SK-N-SH treated with all-trans-retinoic acid at 6 μM for 48 hours (cell line): ENCODE measurements at regions not wholly inside any gene's neighbourhood (a gene's known extent, or its start where the extent isn't known, plus 50 kb on each side); places are given as distances from the start of the nearest gene placed in this dataset.

Experiments
- ATAC-seq: fragments of 200-7000 bp; cut with Tn5 transposase; 3 replicates; pipeline ENCODE4 v1.9.1; 2020; ENCODE audit warnings: mild to moderate bottlenecking, moderate library complexity
- ARNTL ChIP-seq: fragments of 450-650 bp; formaldehyde crosslinking; IDR thresholded peaks from 2 replicates; pipeline ENCODE4 v1.5.0; 2020; ENCODE audit warnings: low read depth, mild to moderate bottlenecking, moderate library complexity, borderline replicate concordance
- BACH2 ChIP-seq: fragments of 250-450 bp; sonication (Bioruptor Pico); IDR thresholded peaks from 2 replicates; pipeline ENCODE4 v1.9.0; 2021; ENCODE audit warnings: mild to moderate bottlenecking, borderline replicate concordance
- CREB5 ChIP-seq: fragments of 250-450 bp; sonication (Bioruptor Pico); IDR thresholded peaks from 2 replicates; pipeline ENCODE4 v1.5.1; 2020; ENCODE audit warnings: low read depth, mild to moderate bottlenecking, moderate library complexity
- CSDC2 ChIP-seq: fragments of 250-450 bp; sonication (Bioruptor Pico); IDR thresholded peaks from 2 replicates; pipeline ENCODE4 v1.5.0; 2020; ENCODE audit warnings: mild to moderate bottlenecking, moderate library complexity
- CSRNP3 ChIP-seq: fragments of 250-450 bp; sonication (Bioruptor Pico); IDR thresholded peaks from 2 replicates; pipeline ENCODE4 v1.5.1; 2021; ENCODE audit warnings: mild to moderate bottlenecking, moderate library complexity
- ESRRG ChIP-seq: fragments of 250-450 bp; sonication (Bioruptor Pico); IDR thresholded peaks from 2 replicates; pipeline ENCODE4 v1.6.1; 2021; ENCODE audit warnings: mild to moderate bottlenecking
- GLIS3 ChIP-seq: fragments of 250-450 bp; sonication (Bioruptor Pico); IDR thresholded peaks from 2 replicates; pipeline ENCODE4 v1.5.0; 2020; ENCODE audit warnings: mild to moderate bottlenecking, moderate library complexity
- ISL1 ChIP-seq: fragments of 250-450 bp; sonication (Bioruptor Pico); IDR thresholded peaks from 2 replicates; pipeline ENCODE4 v2.1.2; 2022; ENCODE audit warnings: mild to moderate bottlenecking, moderate library complexity
- OSR1 ChIP-seq: fragments of 250-450 bp; sonication (Bioruptor Pico); IDR thresholded peaks from 2 replicates; pipeline ENCODE4 v1.8.0; 2022; ENCODE audit warnings: moderate library complexity, mild to moderate bottlenecking, inconsistent platforms
- PATZ1 ChIP-seq: fragments of 250-450 bp; sonication (Bioruptor Pico); IDR thresholded peaks from 2 replicates; pipeline ENCODE4 v1.8.0; 2020; ENCODE audit warnings: mild to moderate bottlenecking, moderate library complexity, borderline replicate concordance
- POU6F1 ChIP-seq: fragments of 250-450 bp; sonication (Bioruptor Pico); IDR thresholded peaks from 2 replicates; pipeline ENCODE4 v1.8.0; 2021; ENCODE audit warnings: low read depth, mild to moderate bottlenecking, moderate library complexity, borderline replicate concordance
- PPARA ChIP-seq: fragments of 250-450 bp; sonication (Bioruptor Pico); IDR thresholded peaks from 2 replicates; pipeline ENCODE4 v1.5.0; 2020; ENCODE audit warnings: mild to moderate bottlenecking, borderline replicate concordance
- SNAI2 ChIP-seq: fragments of 250-450 bp; sonication (Bioruptor Pico); IDR thresholded peaks from 2 replicates; pipeline ENCODE4 v1.5.0; 2020; ENCODE audit warnings: mild to moderate bottlenecking, moderate library complexity
- TOX ChIP-seq: fragments of 250-450 bp; sonication (Bioruptor Pico); IDR thresholded peaks from 2 replicates; pipeline ENCODE4 v1.8.0; 2021; ENCODE audit warnings: mild to moderate bottlenecking, moderate library complexity, borderline replicate concordance
- ZFP3 ChIP-seq: fragments of 250-450 bp; sonication (Bioruptor Pico); IDR thresholded peaks from 2 replicates; pipeline ENCODE4 v1.5.0; 2020; ENCODE audit warnings: mild to moderate bottlenecking, moderate library complexity
- ZFP30 ChIP-seq: fragments of 450-650 bp; formaldehyde crosslinking; IDR thresholded peaks from 2 replicates; pipeline ENCODE4 v1.5.0; 2022; ENCODE audit warnings: mild to moderate bottlenecking, moderate library complexity
- ZNF565 ChIP-seq: fragments of 450-650 bp; formaldehyde crosslinking; conservative IDR thresholded peaks from 2 replicates; pipeline ENCODE4 v1.5.0; 2020; ENCODE audit warnings: low read depth, mild to moderate bottlenecking, moderate library complexity
- ZNF70 ChIP-seq: fragments of 450-650 bp; formaldehyde crosslinking; IDR thresholded peaks from 2 replicates; pipeline ENCODE4 v1.5.0; 2020; ENCODE audit warnings: mild to moderate bottlenecking, moderate library complexity
- ZNF8 ChIP-seq: fragments of 450-650 bp; formaldehyde crosslinking; IDR thresholded peaks from 2 replicates; pipeline ENCODE4 v1.5.0; 2020; ENCODE audit warnings: mild to moderate bottlenecking, moderate library complexity

DNA sequence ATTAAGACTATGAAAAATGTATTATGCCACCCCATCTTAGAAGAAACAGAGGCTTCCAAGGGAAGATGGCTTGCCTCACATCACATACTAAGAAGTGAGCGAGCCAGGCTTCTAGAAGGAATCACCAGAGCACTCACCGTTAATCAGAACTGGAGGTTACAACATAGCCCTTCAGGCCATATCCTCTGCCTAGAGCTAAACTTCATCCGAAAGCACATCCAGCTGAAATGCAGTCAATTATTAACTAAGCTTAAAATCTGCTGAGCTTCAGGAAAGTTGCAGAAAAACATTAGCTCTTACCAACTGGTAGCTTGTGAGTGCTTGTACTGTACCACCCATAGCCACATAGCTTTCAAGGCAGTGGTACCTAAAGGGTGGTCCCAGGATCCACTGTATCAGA, 483.2 kb downstream of the TBL1XR1 start:
- TF ChIP-seq ZFP30 (no peak), PPARA (CRISPR knock-in tag) (no peak), CREB5 (CRISPR knock-in tag) (no peak), BACH2 (CRISPR knock-in tag) (no peak), ZNF8 (CRISPR knock-in tag) (no peak), GLIS3 (no peak), OSR1 (no peak), ESRRG (CRISPR knock-in tag) (no peak), SNAI2 (CRISPR knock-in tag) (no peak), ZFP3 (CRISPR knock-in tag) (no peak), CSDC2 (CRISPR knock-in tag) (no peak), ISL1 (CRISPR knock-in tag) (no peak), ZNF565 (CRISPR knock-in tag) (no peak), TOX (CRISPR knock-in tag) (no peak), ZNF70 (CRISPR knock-in tag) (no peak), CSRNP3 (CRISPR knock-in tag) (no peak)
- no peak for ATAC-seq

- ATAC-seq = no peak
- TF ChIP-seq ISL1 (CRISPR knock-in tag) (no peak), ZFP3 (CRISPR knock-in tag) (no peak), PATZ1 (CRISPR knock-in tag) (no peak), ZFP30 (no peak), OSR1 (no peak), BACH2 (CRISPR knock-in tag) (no peak), PPARA (CRISPR knock-in tag) (no peak), CREB5 (CRISPR knock-in tag) (no peak), ARNTL (CRISPR knock-in tag) (no peak), POU6F1 (CRISPR knock-in tag) (no peak), CSRNP3 (CRISPR knock-in tag) (no peak), ZNF8 (CRISPR knock-in tag) (no peak), ZNF70 (CRISPR knock-in tag) (no peak)
Measured at GRCh38 chr3:176712191-176712590, 485.1 kb downstream of the TBL1XR1 start.

DNA sequence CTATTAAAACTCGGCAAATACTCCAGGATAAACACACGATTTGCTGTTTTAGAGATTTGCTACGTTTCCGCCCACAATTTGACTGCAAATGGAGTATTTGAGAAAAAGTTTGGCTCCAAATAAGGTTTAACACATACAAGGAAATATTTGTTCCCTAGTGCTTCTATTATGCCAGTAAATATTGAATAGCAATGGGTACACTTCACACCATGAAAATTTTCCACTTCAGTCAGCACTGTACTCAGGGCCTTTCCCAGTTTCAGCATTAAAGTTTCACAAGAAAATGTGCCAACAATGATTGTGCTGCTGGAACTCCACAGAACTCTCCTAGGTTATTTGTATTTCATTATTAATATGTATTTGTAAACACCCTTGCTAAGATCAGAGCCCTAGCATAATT, 498.0 kb downstream of the TBL1XR1 start:
- TF ChIP-seq ZNF8 (CRISPR knock-in tag) (no peak), ZNF70 (CRISPR knock-in tag) (no peak), PATZ1 (CRISPR knock-in tag) (no peak), CREB5 (CRISPR knock-in tag) (no peak)
- no peak for ATAC-seq
